ENCODE measurements at regions not wholly inside any gene's neighbourhood (a gene's known extent, or its start where the extent isn't known, plus 50 kb on each side); places are given as distances from the start of the nearest gene placed in this dataset.
A peak's percentile ranks its signal among the peaks of the same experiment; 100 is the strongest.

DNA sequence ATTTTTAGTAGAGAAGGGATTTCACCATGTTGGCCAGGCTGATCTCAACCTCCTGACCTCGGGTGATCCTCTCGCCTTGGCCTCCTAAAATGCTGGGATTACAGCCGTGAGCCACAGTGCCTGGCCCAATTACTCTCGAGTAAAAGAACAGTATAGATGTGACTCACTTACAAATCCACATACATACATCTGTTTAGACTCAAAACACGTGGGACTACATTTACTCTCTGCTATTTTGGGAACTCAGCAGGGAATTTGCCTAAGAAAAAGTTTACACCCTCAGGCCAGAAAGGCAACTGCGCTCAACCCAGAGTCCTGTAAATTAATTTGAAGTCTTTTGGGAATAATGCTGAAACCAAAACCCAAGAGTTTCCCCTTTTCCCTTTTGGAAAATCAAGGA, 289.7 kb downstream of the KLF6 start:
- no peaks in the 10 kb centered on the region for H3K9me3 ChIP-seq (ENCODE audit: low read depth)
- no peaks in the 10 kb centered on the region for H4K20me1 ChIP-seq (ENCODE audit: low read depth)
- DNase-seq (ENCODE audit: low spot score): no peak
- no peaks in the 10 kb centered on the region for H3K27me3 Mint-ChIP-seq (ENCODE audit: insufficient read depth, low read depth)
- no peak overlapping the region for H3K9ac ChIP-seq
- no peak overlapping the region for H3K4me3 Mint-ChIP-seq
- H3K4me1 Mint-ChIP-seq: peaks cover 20% of the 10 kb centered on the region
- peaks cover under 1% of the 10 kb centered on the region for H3K9me3 Mint-ChIP-seq
- no peak overlapping the region for H3K27ac Mint-ChIP-seq
- peaks cover 3% of the 10 kb centered on the region for H3K4me1 ChIP-seq
- no peak overlapping the region for H2AFZ ChIP-seq (replicated peaks)
- peaks cover 2% of the 10 kb centered on the region for H3K36me3 Mint-ChIP-seq
- no peaks in the 10 kb centered on the region for H3K27me3 ChIP-seq
- H3K4me3 ChIP-seq: no peak overlapping the region
- no peaks in the 10 kb centered on the region for H3K79me2 ChIP-seq (ENCODE audit: low read depth)
- no peak for TF ChIP-seq EZH2 (IDR thresholded peaks at IDR 0.05)
- no peak for TF ChIP-seq EZH2phosphoT487 (IDR thresholded peaks at IDR 0.05)
- TF ChIP-seq, protein P1, sequence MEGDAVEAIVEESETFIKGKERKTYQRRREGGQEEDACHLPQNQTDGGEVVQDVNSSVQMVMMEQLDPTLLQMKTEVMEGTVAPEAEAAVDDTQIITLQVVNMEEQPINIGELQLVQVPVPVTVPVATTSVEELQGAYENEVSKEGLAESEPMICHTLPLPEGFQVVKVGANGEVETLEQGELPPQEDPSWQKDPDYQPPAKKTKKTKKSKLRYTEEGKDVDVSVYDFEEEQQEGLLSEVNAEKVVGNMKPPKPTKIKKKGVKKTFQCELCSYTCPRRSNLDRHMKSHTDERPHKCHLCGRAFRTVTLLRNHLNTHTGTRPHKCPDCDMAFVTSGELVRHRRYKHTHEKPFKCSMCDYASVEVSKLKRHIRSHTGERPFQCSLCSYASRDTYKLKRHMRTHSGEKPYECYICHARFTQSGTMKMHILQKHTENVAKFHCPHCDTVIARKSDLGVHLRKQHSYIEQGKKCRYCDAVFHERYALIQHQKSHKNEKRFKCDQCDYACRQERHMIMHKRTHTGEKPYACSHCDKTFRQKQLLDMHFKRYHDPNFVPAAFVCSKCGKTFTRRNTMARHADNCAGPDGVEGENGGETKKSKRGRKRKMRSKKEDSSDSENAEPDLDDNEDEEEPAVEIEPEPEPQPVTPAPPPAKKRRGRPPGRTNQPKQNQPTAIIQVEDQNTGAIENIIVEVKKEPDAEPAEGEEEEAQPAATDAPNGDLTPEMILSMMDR (IDR thresholded peaks at IDR 0.05): no peak
- H3K27ac ChIP-seq: no peak overlapping the region
- H3F3A ChIP-seq (ENCODE audit: low read depth): no peaks in the 10 kb centered on the region
- no peak overlapping the region for H3K4me2 ChIP-seq
- H3K36me3 ChIP-seq: no peaks in the 10 kb centered on the region

- TF ChIP-seq EZH2phosphoT487 (IDR thresholded peaks at IDR 0.05) (no peak), EZH2 (IDR thresholded peaks at IDR 0.05) (no peak)
- TF ChIP-seq, protein P1 (IDR thresholded peaks at IDR 0.05): no peak
- H3K4me1 ChIP-seq: no peaks in the 10 kb centered on the region
- H3K79me2 ChIP-seq (ENCODE audit: low read depth): no peaks in the 10 kb centered on the region
- DNase-seq (ENCODE audit: low spot score): no peak
- H3F3A ChIP-seq (ENCODE audit: low read depth): no peaks in the 10 kb centered on the region
- H3K27me3 ChIP-seq: no peaks in the 10 kb centered on the region
- Mint-ChIP-seq H3K27me3 (ENCODE audit: insufficient read depth, low read depth) (no peaks in the 10 kb centered on the region), H3K4me3 (no peak overlapping the region), H3K27ac (peak overlapping the region; percentile 59), H3K4me1 (peaks cover 17% of the 10 kb centered on the region), H3K36me3 (peaks cover 2% of the 10 kb centered on the region), H3K9me3 (peaks cover 5% of the 10 kb centered on the region)
- no peaks in the 10 kb centered on the region for H3K9me3 ChIP-seq (ENCODE audit: low read depth)
- no peaks in the 10 kb centered on the region for H4K20me1 ChIP-seq (ENCODE audit: low read depth)
- no peak overlapping the region for H3K27ac ChIP-seq
- H3K4me2 ChIP-seq: no peak overlapping the region
- no peak overlapping the region for H3K4me3 ChIP-seq
- no peak overlapping the region for H3K9ac ChIP-seq
- H3K36me3 ChIP-seq: no peaks in the 10 kb centered on the region
- no peak overlapping the region for H2AFZ ChIP-seq (replicated peaks)
Observed at GRCh38 chr10:3494838-3495230, 290.2 kb downstream of the KLF6 start.

- Histone ChIP-seq H3K4me1 (no peaks in the 10 kb centered on the region), H2AFZ (replicated peaks) (no peak overlapping the region), H3K9me3 (ENCODE audit: low read depth) (no peaks in the 10 kb centered on the region), H3K27me3 (no peaks in the 10 kb centered on the region), H3K79me2 (ENCODE audit: low read depth) (no peaks in the 10 kb centered on the region), H3K4me3 (no peak overlapping the region), H3K9ac (no peak overlapping the region), H3F3A (ENCODE audit: low read depth) (no peaks in the 10 kb centered on the region), H4K20me1 (ENCODE audit: low read depth) (no peaks in the 10 kb centered on the region), H3K4me2 (no peak overlapping the region), H3K27ac (no peak overlapping the region), H3K36me3 (no peaks in the 10 kb centered on the region)
- Mint-ChIP-seq H3K9me3 (peaks cover 9% of the 10 kb centered on the region), H3K36me3 (peaks cover 2% of the 10 kb centered on the region), H3K27ac (peak overlapping the region; percentile 59), H3K4me1 (peaks cover 17% of the 10 kb centered on the region), H3K27me3 (ENCODE audit: insufficient read depth, low read depth) (peaks cover 2% of the 10 kb centered on the region), H3K4me3 (no peak overlapping the region)
- TF ChIP-seq EZH2phosphoT487 (IDR thresholded peaks at IDR 0.05): no peak
- TF ChIP-seq, protein P1 (IDR thresholded peaks at IDR 0.05): no peak
- TF ChIP-seq EZH2 (IDR thresholded peaks at IDR 0.05): no peak
- no peak for DNase-seq (ENCODE audit: low spot score)
Observed at GRCh38 chr10:3494131-3494837, 290.7 kb downstream of the KLF6 start.

Data from neural progenitor cell (in vitro differentiated cells).